ENCODE measurements at regions not wholly inside any gene's neighbourhood (a gene's known extent, or its start where the extent isn't known, plus 50 kb on each side); places are given as distances from the start of the nearest gene placed in this dataset.

GRCh38 chr3:95387242-95388021, 1324.6 kb downstream of the NSUN3 start:
- Histone ChIP-seq H3K36me3 (ENCODE audit: control insufficient read depth, insufficient read depth, low read length) (no peaks in the 10 kb centered on the region), H3K4me1 (no peaks in the 10 kb centered on the region; the same call in 1 of the 2 replicates), H3K4me3 (ENCODE audit: low read depth, low read length) (no peak overlapping the region), H3K27me3 (replicated peaks; ENCODE audit: control insufficient read depth, insufficient read depth, low read length) (no peaks in the 10 kb centered on the region), H3K9me3 (no peaks in the 10 kb centered on the region; the same call in 1 of the 2 replicates)
- intact Hi-C loops (cut with micrococcal nuclease; ENCODE audit: unreplicated experiment): no loop called here
- CTCF ChIA-PET: no interaction called here
- Mint-ChIP-seq H3K4me3 (ENCODE audit: unreplicated experiment) (no peak overlapping the region), H3K27me3 (ENCODE audit: insufficient read depth, unreplicated experiment) (no peaks in the 10 kb centered on the region), H3K9me3 (ENCODE audit: unreplicated experiment) (no peaks in the 10 kb centered on the region), H3K27ac (ENCODE audit: unreplicated experiment) (no peak overlapping the region), H3K4me1 (ENCODE audit: low read depth, unreplicated experiment) (no peaks in the 10 kb centered on the region), H3K36me3 (ENCODE audit: insufficient read depth, unreplicated experiment) (no peaks in the 10 kb centered on the region)
- no TSS peak for BruUV-seq (replicated peaks)
- no peak for DNase-seq
- POLR2A ChIA-PET: no interaction called here
- no peak for TF ChIP-seq CTCF (IDR thresholded peaks at IDR 0.05; ENCODE audit: insufficient read depth in 1 of 2, low read depth in 1 of 2, low read length in 1 of 2, severe bottlenecking in 1 of 2, unreplicated experiment in 1 of 2)

GRCh38 chr3:95389725-95390313, 1327.0 kb downstream of the NSUN3 start:
- intact Hi-C loops (cut with micrococcal nuclease; ENCODE audit: unreplicated experiment): no loop called here
- Histone ChIP-seq H3K27me3 (replicated peaks; ENCODE audit: control insufficient read depth, insufficient read depth, low read length) (no peaks in the 10 kb centered on the region), H3K4me1 (no peaks in the 10 kb centered on the region), H3K4me3 (ENCODE audit: low read depth, low read length) (no peak overlapping the region), H3K36me3 (ENCODE audit: control insufficient read depth, insufficient read depth, low read length) (no peaks in the 10 kb centered on the region), H3K9me3 (no peaks in the 10 kb centered on the region)
- no peak overlapping the region for H3K27ac Mint-ChIP-seq (ENCODE audit: unreplicated experiment)
- no peak overlapping the region for H3K4me3 Mint-ChIP-seq (ENCODE audit: unreplicated experiment)
- BruUV-seq (replicated peaks): no TSS peak
- no peaks in the 10 kb centered on the region for H3K9me3 Mint-ChIP-seq (ENCODE audit: unreplicated experiment)
- ChIA-PET CTCF (no interaction called here), POLR2A (interaction anchor here (0.5 kb wide), 1 partner anchor 158 kb away, joined by 12 read pairs; no protein-coding TSS in a partner anchor)
- no peaks in the 10 kb centered on the region for H3K4me1 Mint-ChIP-seq (ENCODE audit: low read depth, unreplicated experiment)
- no peaks in the 10 kb centered on the region for H3K27me3 Mint-ChIP-seq (ENCODE audit: insufficient read depth, unreplicated experiment)
- H3K36me3 Mint-ChIP-seq (ENCODE audit: insufficient read depth, unreplicated experiment): no peaks in the 10 kb centered on the region
- no peak for TF ChIP-seq CTCF (IDR thresholded peaks at IDR 0.05; ENCODE audit: insufficient read depth in 1 of 2, low read depth in 1 of 2, low read length in 1 of 2, severe bottlenecking in 1 of 2, unreplicated experiment in 1 of 2)
- DNase-seq: no peak

GRCh38 chr3:95394286-95394685, 1331.4 kb downstream of the NSUN3 start:
- H3K4me3 ChIP-seq (ENCODE audit: low read depth, low read length): no peak overlapping the region
- Mint-ChIP-seq H3K4me3 (ENCODE audit: unreplicated experiment) (no peak overlapping the region), H3K4me1 (ENCODE audit: low read depth, unreplicated experiment) (peaks cover 1% of the 10 kb centered on the region), H3K27me3 (ENCODE audit: insufficient read depth, unreplicated experiment) (no peaks in the 10 kb centered on the region), H3K36me3 (ENCODE audit: insufficient read depth, unreplicated experiment) (no peaks in the 10 kb centered on the region), H3K27ac (ENCODE audit: unreplicated experiment) (no peak overlapping the region), H3K9me3 (ENCODE audit: unreplicated experiment) (no peaks in the 10 kb centered on the region)
- no peaks in the 10 kb centered on the region for H3K4me1 ChIP-seq
- H3K9me3 ChIP-seq: no peaks in the 10 kb centered on the region
- no peak for DNase-seq
- H3K36me3 ChIP-seq (ENCODE audit: control insufficient read depth, insufficient read depth, low read length): no peaks in the 10 kb centered on the region
- no TSS peak for BruUV-seq (replicated peaks)
- POLR2A ChIA-PET: no interaction called here
- H3K27me3 ChIP-seq (replicated peaks; ENCODE audit: control insufficient read depth, insufficient read depth, low read length): no peaks in the 10 kb centered on the region
- intact Hi-C loops (cut with micrococcal nuclease; ENCODE audit: unreplicated experiment): no loop called here
- TF ChIP-seq CTCF (IDR thresholded peaks at IDR 0.05; ENCODE audit: insufficient read depth in 1 of 2, low read depth in 1 of 2, low read length in 1 of 2, severe bottlenecking in 1 of 2, unreplicated experiment in 1 of 2): no peak
- CTCF ChIA-PET: no interaction called here

All from Caco-2 (cell line).